GM19463 (cell line): ENCODE measurements at regions not wholly inside any gene's neighbourhood (a gene's known extent, or its start where the extent isn't known, plus 50 kb on each side); places are given as distances from the start of the nearest gene placed in this dataset.

Source experiments
- ATAC-seq: cut with Tn5 transposase; IDR thresholded peaks from one replicate; pipeline ENCODE4 v1.9.1; 2021; ENCODE audit warnings: mild to moderate bottlenecking, moderate library complexity; ENCODE audit not compliant: unreplicated experiment

DNA sequence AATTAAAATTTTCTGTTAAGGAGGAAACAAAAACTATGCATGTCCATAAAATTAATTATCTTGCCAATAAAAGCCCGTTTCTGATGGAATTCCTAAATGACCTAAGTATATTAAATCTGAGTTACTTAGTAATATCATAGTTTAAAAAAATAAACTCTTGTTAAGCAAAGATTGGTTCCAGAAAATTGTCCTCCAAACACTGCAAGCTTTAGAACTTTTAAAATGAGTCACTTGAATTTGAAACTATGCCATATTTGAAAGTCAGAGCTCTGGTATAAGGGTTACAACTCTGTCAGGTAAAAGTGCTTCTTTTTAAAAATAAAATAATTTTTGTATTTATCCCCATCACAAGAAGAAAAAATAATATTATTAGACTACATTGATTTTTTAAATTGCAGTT lies 409.5 kb downstream of the PLPP3 start:
- no peak for ATAC-seq

DNA sequence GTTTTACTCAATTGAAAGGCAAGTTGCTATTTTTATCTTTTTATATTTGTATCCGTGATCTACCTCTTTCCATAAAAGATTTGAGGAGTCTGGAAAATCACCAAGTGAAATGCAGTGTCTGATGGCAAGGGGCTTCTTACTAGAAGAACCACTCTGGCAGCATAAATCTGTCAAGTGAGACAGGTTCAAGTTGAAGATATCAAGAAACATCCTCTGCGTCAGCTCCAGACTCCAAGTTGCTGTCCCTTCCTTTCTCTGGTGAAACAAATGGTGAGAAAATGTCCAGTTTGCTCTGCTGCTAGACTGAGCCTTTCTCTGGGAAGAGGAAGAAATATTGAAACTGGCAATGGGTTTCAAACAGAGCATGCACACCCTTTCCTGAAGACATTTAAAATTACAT lies 411.2 kb downstream of the PLPP3 start:
- no peak for ATAC-seq

DNA sequence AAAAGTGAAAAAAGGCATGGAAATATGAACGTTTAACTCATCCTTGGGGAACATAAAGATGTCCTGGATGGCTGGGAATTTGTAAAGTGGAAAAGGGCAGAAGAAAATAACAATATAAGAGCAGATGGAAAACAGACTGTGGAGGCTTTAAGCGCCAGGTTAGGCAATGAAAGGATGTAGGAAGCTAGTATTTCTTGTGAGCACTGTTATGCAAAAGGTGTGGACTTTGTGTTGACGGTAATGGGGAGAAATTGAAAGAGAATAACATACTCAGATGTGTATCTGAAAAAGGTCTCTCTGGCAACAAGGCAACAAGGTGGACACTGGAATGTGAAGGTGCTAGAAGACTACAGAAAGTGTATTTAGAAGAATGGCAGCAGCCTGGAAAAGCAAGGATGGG lies 411.8 kb downstream of the PLPP3 start:
- no peak for ATAC-seq

DNA sequence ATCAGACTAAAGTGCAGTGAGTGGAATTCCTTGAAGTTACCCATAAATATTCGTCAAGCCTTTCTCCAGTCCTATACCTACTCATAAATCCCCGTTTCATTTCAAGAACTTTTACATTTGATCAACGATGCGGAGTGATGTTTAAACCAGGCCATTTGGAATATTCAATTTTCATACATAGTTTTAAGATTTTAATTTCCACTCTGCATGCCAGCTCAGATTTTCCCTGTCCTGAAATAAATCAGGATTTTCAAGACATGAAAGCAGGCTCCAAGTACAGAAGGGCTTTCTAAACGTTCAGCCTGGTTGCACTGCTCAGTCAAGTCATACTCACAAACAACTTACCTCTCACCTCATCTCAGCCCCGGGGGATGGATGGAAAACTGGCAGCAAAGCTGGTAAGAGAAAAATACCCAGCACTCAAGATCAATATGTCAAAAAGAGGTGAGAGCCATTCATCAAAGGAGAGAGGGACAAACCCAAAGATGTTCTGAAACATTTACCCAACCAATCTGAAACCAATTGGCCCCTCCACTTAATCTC lies 418.5 kb downstream of the PLPP3 start:
- ATAC-seq = no peak

DNA sequence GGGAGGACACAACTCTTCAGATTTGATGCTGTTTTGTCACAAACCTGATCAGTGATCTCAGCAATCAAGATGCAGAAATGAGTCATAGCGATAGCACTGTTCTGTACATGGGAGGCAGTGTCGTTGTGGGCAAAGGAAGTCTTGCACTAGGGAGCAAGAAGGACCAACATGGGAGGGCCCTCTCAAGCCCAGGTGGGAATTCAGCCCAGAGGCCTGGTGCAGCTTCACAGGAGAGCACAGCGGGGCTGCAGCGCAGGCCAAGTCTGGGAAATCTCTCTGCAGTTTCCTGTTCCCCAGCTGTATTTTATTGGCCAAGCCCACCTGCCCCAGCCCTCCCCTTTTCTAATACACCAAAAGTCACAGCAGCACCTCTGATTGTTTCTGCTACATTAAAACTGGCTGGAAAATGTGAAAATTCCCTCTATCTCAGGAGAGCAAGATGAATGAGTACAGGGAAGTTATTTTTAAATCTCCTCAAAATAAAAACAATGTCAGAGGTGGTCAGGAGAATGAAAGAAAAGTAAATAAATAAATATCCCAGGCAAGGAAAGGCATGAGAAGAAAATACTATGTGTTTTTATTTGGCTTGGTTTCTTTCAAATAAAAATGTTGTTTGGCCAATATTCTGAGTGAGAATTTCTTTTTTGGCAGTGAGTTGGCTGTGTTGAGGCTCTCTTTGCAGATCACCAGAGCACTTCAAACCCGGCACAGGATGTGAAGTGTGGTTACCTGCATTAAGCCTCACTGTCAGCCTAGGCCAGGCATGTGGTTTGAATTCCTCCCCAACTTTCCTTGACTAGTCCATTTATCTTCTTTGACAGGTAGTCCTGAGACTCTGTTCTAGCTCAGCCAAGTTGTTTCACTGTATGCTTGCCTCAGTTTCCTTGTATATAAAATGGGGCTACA lies 422.1 kb downstream of the PLPP3 start:
- no peak for ATAC-seq

DNA sequence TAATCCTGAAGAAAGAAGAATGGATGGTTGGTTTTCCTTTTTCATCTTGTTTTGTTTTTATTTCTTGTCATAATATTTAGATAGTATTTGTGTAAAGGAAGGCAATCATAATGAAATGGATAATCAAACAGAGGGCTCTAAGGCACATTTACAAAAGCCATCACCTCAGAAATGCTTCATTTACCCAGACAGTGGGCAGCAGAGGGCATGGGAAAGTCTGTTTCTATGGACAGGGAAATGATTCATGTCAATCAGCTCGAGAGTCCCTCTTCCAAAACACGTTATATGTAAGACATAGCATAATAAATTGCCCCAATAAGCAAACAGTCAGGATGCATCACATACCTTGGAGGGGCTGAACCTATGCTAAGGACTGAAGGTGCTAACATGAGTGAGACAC lies 426.1 kb downstream of the PLPP3 start:
- no peak for ATAC-seq

DNA sequence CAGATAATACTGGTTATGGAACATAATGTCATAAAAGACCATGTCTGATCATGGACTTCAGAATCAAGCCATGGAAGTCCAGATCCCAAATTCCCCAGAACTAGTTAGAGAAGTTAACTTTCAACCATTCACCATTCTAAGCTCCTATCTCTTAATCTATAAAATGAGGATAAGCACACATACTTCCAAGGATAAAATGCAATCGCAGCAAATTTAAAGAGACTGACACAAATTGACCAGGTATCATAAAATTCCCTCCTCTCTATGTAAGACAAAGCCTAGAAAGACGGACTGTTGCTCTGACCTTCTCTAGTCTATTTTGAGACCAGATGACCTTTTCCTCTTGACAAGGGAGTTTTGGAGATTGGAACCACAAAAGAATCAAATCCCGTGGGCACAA lies 426.7 kb downstream of the PLPP3 start:
- no peak for ATAC-seq

DNA sequence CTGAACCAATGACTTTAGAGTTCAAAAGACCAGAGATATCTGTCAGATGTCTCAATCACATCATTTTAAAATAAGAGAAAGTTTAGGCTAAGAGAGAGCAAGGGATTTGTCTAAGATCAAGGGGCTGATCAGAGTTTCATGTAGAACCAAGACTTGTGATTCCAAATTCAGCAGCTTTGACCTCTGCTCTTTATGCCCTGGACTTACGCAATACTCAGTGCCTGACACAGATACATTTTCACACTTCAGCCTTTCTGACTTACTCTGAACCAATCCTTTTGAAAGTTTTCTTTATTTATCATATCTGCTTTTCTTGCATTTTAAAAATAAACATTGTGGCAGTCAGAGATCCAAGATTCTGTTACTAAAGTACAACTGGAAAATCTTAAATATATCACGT lies 428.0 kb downstream of the PLPP3 start:
- no peak for ATAC-seq

DNA sequence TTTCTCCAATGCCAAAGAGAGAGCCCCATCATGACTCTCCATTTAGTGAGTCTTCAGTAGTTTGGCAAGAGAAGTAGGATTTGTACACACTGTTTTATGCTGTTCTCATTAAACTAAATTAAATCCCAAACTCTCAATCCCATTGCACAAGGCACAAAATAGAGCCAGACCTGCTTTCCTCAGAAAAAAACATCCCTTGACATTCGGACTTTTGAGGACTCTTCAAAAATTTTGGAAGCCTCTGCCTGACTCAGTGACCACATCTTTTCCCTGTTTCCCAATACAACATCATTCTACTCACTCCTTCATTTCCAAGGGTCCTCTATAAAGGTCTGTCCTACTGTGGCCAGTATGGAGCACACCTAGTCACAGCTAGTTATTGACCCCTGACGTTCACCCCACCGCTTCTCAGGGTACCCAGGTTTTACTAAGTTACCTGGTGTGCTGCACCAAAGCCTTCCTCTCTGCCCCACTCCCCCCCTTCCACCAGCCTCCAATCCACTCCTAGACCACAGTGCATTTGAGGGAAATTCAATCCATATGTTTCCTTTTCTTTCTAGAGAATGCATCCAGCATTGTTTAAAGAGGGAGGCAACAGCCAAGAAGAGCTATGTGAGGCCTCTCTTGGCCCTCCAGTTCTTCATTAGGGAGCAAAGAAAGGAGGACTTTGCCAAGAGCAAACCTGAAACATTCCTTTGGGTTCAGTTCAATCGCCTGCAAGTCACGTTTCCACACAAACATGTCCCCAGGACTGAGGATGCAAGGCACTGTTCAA lies 428.7 kb downstream of the PLPP3 start:
- ATAC-seq = no peak

DNA sequence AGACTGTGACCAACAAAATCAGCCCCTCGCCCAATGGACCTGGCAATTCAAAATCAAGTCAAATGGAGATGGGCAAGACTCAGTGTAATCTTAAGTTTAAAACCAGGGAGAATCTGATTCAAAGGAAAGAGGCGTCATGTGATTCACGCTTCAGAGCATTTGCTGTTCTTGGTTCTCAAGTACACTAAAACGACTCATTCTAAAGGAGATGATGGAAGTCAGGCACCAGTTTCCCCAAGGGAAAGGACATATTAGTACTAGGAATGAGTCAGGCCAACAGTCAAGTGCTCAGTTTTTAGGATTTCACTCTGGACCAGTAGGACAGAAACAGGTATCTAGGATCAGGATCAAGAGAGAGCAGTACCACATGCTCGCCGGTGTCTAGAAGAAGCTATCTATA lies 429.6 kb downstream of the PLPP3 start:
- ATAC-seq = no peak

DNA sequence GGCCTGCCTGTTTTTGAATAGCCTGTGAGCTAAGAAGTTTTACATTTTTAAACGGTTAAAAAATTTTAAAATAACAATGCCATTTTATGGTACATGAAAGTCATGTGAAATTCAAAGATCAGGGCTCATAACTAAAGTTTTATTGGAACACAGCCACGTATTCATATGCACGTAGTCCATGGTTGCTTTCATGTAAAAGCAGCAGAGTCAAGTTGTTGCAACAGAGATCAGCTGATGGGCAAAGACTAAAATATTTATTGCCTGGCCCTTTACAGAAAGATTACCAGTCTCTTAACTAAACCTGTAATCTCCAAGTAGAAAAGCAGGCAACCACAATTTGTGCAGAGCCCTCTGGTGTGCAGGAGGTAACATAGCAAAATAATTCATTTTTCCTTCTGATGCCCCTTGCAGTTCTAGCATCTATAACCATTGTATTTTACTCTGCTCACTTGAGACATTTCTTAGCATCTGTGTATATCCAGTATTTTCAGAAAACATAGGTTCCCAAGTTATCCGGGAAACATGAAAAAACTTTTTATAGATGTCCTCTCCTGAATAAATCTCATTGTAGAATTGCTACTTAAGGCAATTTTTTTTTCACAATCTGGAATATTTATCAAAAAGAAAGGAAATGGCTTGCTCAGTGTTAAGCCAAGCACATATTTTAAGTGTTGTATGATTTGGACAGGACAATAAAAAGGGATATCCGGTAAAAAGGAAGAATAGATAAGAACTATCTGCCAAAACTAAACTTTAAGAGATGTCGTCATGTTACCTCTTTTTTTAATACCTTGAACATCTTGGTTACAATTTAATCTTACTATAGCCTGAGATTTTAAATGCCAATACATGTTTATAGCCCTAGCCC lies 430.8 kb downstream of the PLPP3 start:
- no peak for ATAC-seq

DNA sequence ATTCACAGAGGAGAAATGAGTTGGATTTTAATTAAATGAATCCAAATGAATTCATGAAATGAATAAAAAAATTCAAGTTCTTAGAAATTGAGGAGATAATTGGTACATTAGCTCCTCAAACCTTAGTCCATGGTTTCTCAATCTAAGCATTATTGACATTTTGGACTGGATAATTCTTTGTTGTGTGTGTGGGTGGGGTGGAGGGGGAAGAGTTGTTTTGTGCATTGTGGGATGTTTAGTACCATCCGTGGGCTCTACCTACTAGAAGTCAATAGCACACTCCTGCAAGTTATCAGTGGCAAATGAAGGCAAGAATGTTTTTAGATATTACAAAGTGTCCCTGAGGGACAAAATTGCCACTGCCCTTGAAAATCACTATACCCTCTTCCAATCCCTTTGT lies 431.9 kb downstream of the PLPP3 start:
- ATAC-seq = no peak

DNA sequence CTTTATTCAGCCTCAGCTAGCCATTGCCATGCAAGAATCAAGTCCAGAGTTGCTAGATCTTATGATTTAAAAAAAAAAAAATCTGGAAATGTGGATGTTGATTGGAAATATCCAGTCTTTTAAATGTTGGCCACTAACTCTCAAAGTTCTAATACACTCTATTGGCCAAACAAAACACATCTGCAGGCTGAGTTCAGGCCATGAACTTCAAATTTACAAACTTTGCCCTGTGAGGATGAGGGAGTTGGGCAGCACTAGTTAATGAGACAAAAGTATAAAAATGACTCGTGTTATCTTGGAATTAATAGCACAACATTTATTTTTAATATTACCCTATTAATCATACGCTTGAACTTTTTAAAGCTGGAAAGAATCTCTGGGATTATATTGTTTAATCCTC lies 432.3 kb downstream of the PLPP3 start:
- ATAC-seq = no peak

DNA sequence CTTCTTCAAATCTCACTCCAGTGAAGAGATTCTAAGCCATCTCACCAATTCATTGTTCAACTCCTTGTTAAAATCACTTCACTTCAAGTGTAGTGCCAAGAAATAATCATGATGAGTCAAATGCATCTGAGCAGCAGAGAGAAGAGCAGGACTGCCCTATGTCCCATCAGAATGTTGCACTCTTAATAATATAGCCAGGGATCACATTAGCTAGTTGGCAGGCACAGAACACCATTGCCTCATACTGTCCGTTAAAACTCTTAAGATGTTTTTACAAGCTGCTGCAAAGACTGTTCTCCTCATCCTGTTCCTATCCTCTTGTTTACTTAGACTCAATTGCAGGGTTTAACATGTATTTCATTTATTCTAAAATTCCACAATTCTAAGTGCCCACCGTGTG lies 432.9 kb downstream of the PLPP3 start:
- ATAC-seq = no peak

DNA sequence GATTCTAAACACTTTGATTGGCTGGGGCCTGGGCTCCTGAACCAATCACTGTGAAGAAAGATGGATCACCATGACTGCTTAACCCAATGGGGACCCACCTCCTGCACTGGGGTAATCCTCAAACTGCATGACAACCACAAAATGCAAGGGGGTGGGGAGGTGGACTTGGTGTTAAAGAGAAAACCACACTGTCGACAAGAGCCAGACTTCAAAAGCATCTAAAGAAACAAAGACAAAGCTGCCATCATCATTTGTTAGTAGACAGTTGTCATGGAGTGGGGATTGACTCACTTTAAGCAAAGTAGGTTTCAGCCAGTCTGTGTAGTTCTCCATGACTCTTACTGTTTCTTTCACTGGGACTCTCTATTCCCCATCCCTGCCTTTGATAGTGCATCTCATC lies 433.8 kb downstream of the PLPP3 start:
- ATAC-seq = no peak

DNA sequence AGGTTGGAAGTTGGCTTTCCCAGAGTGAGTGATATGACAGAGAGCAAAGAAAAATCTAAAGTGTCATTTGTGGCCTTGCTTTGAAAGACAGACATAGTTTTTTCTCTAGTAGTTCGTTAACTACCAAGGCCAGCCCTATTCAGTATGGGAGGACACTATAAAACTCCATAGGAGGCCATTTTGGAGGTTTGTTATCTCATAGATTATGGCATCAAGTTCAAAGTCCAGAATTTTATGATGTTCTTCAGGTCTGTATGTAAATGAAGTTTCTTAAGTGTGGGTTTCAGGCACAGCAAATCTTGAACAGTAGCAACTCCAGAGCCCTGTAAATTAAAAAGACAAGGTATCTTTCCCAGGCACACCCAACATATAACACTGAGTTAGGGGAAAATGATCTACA lies 437.1 kb downstream of the PLPP3 start:
- no peak for ATAC-seq

DNA sequence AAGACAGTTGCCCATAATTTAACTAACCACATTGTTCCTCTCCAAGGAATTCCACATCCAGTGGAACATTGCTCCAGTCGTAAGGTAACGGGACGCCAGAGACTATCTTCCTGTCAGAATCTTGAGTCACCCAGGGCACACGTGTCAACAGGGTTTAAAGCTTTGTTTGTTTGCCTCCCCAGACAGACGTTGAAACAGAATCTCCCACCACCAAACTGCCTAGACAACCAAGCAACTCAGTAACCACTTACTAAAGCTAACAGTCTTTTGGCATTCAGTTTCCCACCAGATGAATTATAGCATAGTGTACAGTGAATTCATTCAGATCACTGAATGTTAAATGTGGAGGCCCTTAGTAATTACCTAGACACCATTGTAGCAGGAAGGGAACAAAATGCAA lies 439.5 kb downstream of the PLPP3 start:
- no peak for ATAC-seq

DNA sequence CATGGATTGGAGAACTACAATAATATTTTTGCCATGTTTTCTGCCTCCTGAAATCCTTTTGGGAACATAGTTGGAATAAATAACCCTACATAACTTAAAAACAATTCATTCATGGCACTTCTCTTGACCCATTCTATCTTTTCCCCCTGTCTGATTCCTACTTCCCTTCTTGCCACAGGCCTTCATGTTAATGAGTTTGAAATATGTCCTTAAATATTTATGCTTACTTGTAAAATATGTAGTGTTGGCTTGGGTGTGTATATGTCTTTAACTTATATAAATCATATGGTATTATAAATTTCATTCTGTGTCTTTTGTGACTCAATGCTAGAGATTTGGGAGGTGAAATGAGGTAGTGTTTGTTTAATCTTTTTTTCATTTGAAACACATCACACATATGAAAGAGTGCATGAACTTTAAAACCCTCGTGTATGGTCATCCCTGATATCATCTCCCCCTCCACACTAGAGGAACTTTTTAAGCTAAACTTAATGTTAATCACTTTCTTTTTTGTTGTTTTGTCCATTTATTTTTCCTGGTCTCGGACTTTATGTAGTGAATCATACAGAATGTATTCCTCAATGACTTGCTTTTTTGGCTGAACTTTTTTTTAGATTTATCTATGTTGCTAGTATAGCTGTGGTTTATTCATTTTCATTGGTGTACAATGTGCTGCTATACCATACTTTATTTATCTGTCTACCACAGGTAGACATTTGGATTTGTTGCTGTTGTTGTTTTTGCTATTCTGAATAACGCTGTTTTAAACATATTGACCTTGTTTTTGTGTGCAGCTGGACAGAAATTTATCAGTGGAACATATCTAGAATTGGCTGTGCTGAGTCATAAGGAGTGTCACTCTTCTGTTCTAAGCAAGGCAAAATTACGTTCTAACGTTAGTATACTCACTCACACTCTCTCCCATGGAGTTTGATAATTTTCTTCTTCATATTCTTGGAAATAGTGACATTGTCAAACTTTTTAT lies 441.6 kb downstream of the PLPP3 start:
- ATAC-seq = no peak

DNA sequence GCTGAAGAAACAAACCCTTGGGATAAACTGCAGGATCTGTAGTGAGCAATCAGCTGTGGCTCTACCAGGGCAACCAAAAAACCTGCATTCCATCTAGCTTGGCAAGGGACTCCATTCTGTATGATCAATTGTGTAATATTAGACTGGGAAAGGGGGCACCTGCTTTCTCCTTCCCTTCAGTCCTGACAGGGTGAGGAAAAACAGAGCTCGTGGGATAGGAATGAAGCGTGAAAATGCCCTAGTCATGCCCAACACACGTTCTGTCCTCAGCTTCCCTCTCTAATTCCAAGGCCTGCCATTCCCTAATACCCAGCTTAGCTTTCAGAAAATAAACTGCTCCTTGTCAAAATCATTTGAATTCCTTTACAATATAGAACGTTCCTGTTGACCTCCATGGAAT lies 442.3 kb downstream of the PLPP3 start:
- no peak for ATAC-seq

DNA sequence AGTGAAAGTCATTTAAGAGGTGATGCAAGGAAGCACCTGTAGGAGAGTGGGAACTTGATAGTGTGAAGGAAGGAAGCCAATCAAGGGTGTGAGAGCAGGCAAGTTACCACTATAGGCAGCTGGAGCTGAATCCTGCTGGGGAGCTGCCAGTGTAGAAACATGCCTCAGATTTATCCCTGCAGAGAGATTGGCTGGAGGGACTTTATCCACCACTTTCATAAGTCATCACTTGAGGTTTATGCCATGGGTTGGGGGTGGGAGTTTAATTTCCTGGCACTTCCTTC lies 443.6 kb downstream of the PLPP3 start:
- peak; percentile 15 for ATAC-seq
